GM19395 (cell line): ENCODE measurements at regions not wholly inside any gene's neighbourhood (a gene's known extent, or its start where the extent isn't known, plus 50 kb on each side); places are given as distances from the start of the nearest gene placed in this dataset.

Source experiments
- ATAC-seq: cut with Tn5 transposase; IDR thresholded peaks from one replicate; pipeline ENCODE4 v1.9.1; 2021; ENCODE audit warnings: mild to moderate bottlenecking, moderate library complexity; ENCODE audit not compliant: unreplicated experiment

DNA sequence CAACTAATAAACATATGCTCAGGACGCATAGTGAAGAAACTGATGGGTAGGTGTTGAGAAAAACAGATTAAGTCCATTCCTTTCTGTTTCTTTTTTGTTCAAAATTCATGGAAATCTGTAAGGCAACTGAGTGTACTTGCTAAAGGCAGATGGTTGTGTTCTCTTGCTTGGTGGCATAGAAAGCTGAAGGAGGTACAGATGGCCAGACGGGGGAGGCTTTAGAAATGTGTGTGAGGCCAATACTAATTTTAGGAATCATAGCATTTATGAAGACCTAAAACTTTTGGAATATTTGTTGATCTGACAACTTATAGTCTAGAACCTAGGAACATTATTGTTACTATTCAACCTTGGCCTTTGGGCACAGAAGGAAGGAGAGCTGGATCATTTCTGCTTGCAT lies 56.8 kb upstream of the EMCN start:
- no peak for ATAC-seq

DNA sequence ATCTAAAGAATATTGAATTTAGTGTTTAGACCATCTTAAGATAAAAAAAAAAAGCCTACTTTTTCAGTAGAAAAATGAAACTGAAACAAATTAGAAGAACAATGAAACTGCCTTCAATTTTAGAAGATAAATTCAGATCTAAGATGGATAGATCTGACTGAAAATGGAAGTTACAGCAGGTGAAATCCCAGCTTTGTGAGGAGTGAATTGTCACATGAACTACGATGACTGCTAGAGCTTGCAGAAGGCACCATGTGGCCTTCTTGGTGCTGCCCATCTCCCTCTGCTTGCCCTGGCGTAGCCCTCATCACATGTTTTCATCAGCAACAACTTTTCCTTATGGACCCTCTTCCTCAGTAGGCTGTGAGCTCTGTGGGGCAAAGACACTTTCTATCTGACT lies 51.4 kb upstream of the EMCN start:
- peak; percentile 61 for ATAC-seq
